ENCODE measurements at regions not wholly inside any gene's neighbourhood (a gene's known extent, or its start where the extent isn't known, plus 50 kb on each side); places are given as distances from the start of the nearest gene placed in this dataset.

GRCh38 chr2:192377173-192377572, 182.4 kb upstream of the TMEFF2 start:
- no peak for DNase-seq (ENCODE audit: low spot score)
- TF ChIP-seq CTCF (IDR thresholded peaks at IDR 0.05): no peak
- Histone ChIP-seq H3K4me1 (ENCODE audit: control insufficient read depth in 1 of 2, low read depth in 2 of 2) (no peaks in the 10 kb centered on the region), H3K4me3 (no peak overlapping the region), H3K36me3 (no peaks in the 10 kb centered on the region), H3K9me3 (no peaks in the 10 kb centered on the region), H3K27me3 (replicated peaks; ENCODE audit: insufficient read depth) (no peaks in the 10 kb centered on the region), H3K27ac (no peak overlapping the region)
- no peak for ATAC-seq (ENCODE audit: insufficient number of reproducible peaks, low FRiP score, low read depth)

GRCh38 chr2:192373754-192374153, 179.0 kb upstream of the TMEFF2 start:
- H3K36me3 ChIP-seq: no peaks in the 10 kb centered on the region
- no peak overlapping the region for H3K4me3 ChIP-seq
- no peaks in the 10 kb centered on the region for H3K4me1 ChIP-seq (ENCODE audit: control insufficient read depth in 1 of 2, low read depth in 2 of 2)
- no peak for TF ChIP-seq CTCF (IDR thresholded peaks at IDR 0.05)
- ATAC-seq (ENCODE audit: insufficient number of reproducible peaks, low FRiP score, low read depth): no peak
- no peak overlapping the region for H3K27ac ChIP-seq
- no peaks in the 10 kb centered on the region for H3K9me3 ChIP-seq
- no peak for DNase-seq (ENCODE audit: low spot score)
- H3K27me3 ChIP-seq (replicated peaks; ENCODE audit: insufficient read depth): no peaks in the 10 kb centered on the region

- TF ChIP-seq CTCF (IDR thresholded peaks at IDR 0.05): no peak
- Histone ChIP-seq H3K27me3 (replicated peaks; ENCODE audit: insufficient read depth) (no peaks in the 10 kb centered on the region), H3K36me3 (no peaks in the 10 kb centered on the region), H3K9me3 (no peaks in the 10 kb centered on the region), H3K4me3 (no peak overlapping the region), H3K27ac (no peak overlapping the region), H3K4me1 (ENCODE audit: control insufficient read depth in 1 of 2, low read depth in 2 of 2) (no peaks in the 10 kb centered on the region)
- DNase-seq (ENCODE audit: low spot score) (no peak), ATAC-seq (ENCODE audit: insufficient number of reproducible peaks, low FRiP score, low read depth) (no peak)
Measured at GRCh38 chr2:192373221-192373620, 178.5 kb upstream of the TMEFF2 start.

- ATAC-seq (ENCODE audit: insufficient number of reproducible peaks, low FRiP score, low read depth): no peak
- Histone ChIP-seq H3K9me3 (no peaks in the 10 kb centered on the region), H3K4me3 (no peak overlapping the region), H3K36me3 (no peaks in the 10 kb centered on the region), H3K27ac (no peak overlapping the region), H3K27me3 (replicated peaks; ENCODE audit: insufficient read depth) (no peaks in the 10 kb centered on the region), H3K4me1 (ENCODE audit: control insufficient read depth in 1 of 2, low read depth in 2 of 2) (no peaks in the 10 kb centered on the region)
- TF ChIP-seq CTCF (IDR thresholded peaks at IDR 0.05): no peak
- DNase-seq (ENCODE audit: low spot score): no peak
Measured at GRCh38 chr2:192369969-192370368, 175.2 kb upstream of the TMEFF2 start.

GRCh38 chr2:192357217-192357616, 162.5 kb upstream of the TMEFF2 start:
- Histone ChIP-seq H3K27ac (no peak overlapping the region), H3K27me3 (replicated peaks; ENCODE audit: insufficient read depth) (no peaks in the 10 kb centered on the region), H3K4me1 (ENCODE audit: control insufficient read depth in 1 of 2, low read depth in 2 of 2) (no peaks in the 10 kb centered on the region), H3K4me3 (no peak overlapping the region), H3K36me3 (no peaks in the 10 kb centered on the region), H3K9me3 (no peaks in the 10 kb centered on the region)
- DNase-seq (ENCODE audit: low spot score): no peak
- TF ChIP-seq CTCF (IDR thresholded peaks at IDR 0.05): no peak
- no peak for ATAC-seq (ENCODE audit: insufficient number of reproducible peaks, low FRiP score, low read depth)

All from thoracic aorta (tissue), 2 donors.